ENCODE measurements at regions not wholly inside any gene's neighbourhood (a gene's known extent, or its start where the extent isn't known, plus 50 kb on each side); places are given as distances from the start of the nearest gene placed in this dataset.

- TF ChIP-seq CTCF (IDR thresholded peaks at IDR 0.05; ENCODE audit: poor library complexity) (no peak), EZH2 (IDR thresholded peaks at IDR 0.05; ENCODE audit: borderline replicate concordance) (no peak)
Observed at GRCh38 chr1:14083277-14083676, 383.3 kb downstream of the PRDM2 start.

Data from hepatocyte (in vitro differentiated cells).